GM19023 (cell line): ENCODE measurements at regions not wholly inside any gene's neighbourhood (a gene's known extent, or its start where the extent isn't known, plus 50 kb on each side); places are given as distances from the start of the nearest gene placed in this dataset.
"Not testable (repeated sequence)": the region's sequence is repeated elsewhere in the genome, so short reads cannot be mapped to it uniquely, and the experiment has no call there.

Experiments
- ATAC-seq: cut with Tn5 transposase; IDR thresholded peaks from one replicate; pipeline ENCODE4 v1.9.1; 2021; ENCODE audit warnings: mild to moderate bottlenecking, moderate library complexity; ENCODE audit not compliant: unreplicated experiment

DNA sequence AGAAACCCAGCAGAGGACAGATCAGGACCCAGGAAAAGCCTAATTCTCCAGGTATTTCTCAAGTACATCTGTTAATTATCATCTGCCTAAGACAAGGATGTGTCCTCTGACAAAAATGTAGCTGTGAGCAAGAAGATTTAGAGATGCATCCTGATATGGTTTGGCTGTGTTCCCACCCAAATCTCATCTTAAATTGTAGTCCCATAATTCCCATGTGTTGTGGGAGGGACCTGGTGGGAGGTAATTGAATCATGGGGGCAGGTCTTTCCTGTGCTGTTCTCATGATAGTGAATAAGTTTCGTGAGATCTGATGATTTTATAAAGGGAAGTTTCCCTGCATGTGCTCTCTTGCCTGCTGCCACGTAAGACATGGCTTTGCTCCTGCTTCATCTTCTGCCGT, 381.8 kb downstream of the BUD13 start:
- no peak for ATAC-seq

DNA sequence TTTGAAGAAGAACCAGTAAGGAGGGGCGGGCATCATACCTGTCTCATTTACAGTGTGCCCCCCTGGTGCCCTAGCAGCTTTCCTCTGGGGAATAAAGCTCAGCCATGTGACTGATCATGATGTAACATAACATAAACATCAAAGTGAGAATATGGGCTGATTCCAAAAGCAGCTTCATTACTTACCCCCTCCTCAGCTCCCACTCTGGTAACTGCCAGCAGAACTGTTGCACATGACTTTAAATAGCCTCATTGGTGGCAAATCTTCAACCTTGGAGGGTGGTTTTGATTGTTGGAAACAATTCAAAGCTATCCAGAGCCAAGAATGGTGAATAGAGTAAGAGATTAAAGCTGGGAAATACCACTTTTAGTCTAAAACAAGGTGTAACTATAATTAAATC, 384.6 kb downstream of the BUD13 start:
- no peak for ATAC-seq

DNA sequence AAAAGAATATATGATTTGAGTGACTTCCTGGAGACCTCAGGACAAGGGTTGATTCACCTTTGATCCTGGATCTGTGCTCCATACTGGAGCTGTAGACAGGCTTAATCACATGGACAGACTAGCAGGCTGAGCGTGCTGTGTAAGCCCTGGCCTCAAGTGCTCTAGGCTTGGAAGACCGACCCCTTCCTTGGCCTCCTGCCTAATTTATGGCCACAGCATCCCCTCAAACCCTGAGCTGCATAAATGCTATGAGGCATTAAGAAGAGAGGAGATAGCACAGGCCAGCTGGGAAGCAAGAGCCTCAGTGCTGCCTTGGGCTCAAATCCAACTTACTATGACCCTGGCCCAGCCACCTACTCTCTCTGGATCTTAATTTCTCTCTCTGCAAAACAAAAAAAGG, 385.1 kb downstream of the BUD13 start:
- no peak for ATAC-seq

DNA sequence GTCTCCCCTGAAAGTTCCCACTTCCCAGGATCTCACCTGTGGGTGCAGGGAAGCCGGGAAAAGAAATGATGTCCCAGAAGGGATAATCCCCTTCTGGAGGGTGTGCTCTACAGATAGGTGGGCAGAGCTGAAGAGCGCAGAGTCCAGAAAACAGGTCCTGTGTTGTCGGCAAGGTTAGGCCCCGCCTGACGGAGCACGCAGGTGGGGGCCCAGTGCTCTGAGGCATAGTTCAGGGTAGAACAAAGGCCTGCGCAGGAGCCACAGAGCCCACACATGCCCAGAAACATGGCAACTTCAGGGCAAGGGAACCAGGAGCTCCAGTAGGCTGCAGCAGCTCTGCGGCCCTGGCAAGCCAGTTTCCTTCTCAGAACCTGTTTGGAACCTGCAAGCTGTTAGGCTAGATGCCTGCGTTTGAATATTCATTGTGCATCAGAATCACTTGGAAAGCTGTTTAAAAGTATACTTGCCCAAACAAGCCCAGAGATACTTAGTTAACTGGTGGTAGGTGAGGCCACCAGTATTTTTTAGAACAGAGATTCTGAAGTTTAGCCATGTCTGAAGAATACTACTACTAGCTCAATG, 386.6 kb downstream of the BUD13 start:
- no peak for ATAC-seq

DNA sequence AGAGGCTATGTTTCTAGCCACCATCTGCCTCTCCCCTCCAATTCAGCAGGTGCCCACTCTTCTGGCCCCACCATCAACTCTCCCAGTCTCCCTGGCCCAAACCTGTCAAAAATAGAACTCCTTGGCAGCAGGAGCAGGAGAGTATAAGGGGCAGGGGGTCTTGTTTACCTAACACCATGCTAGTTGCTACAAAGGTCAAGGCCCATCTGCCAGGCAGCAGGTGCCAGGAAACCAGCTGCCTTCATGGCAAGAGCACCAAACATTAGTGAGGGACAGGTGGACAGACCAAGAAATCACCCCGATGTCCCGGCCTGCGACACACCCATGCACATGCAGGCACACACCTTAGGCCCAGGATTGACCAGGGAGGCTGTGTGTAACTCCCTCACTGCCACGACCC, 387.9 kb downstream of the BUD13 start:
- no peak for ATAC-seq

DNA sequence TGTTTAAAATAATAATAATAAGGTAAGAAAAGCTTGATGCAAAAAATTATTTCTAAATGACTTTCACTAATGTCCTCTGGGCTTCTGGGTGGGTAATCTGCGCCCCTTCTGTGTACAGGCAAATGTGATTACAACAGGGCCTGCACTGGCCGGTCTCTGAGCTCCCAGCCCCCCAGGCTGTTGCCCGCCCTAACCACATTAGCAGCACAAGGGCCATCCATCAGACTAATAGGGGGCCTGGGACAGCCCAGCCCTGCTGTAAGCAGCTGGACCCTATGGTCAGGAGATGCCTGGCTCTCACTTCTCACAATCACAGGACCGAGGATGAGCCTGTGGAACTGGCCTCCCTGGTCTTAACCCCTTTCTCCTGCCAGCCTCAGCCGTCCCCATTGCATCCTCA, 388.4 kb downstream of the BUD13 start:
- ATAC-seq, result no peak

DNA sequence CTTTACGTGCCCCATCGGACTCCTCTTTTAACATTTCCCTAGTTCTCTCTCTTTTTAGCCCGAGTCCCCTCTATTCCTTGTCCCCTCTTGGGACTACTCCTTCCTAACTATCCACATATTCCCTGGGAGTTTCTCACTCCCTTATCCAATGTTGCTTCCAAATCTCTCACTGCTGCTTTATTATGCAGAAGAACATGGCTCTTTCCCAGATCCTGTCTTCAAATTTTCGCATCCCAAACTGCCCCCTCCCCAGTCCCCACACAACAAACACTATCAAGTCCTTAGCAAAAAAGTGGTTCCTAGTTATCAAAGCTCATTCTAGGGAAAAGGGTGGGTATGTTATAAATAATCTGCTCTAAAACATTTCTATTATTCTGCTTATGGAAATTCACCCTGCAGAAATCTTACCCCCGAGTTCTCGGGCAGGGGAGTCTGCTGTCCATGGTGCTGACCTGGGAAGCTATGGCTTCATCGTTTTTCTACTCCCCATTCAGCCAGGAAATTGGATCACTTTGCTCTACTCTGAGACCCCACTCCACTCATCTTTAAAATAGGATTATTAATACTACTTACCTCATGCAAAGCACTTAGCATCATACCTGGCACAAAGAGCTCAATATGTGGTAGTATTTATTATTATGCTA, 393.5 kb downstream of the BUD13 start:
- no peak for ATAC-seq

DNA sequence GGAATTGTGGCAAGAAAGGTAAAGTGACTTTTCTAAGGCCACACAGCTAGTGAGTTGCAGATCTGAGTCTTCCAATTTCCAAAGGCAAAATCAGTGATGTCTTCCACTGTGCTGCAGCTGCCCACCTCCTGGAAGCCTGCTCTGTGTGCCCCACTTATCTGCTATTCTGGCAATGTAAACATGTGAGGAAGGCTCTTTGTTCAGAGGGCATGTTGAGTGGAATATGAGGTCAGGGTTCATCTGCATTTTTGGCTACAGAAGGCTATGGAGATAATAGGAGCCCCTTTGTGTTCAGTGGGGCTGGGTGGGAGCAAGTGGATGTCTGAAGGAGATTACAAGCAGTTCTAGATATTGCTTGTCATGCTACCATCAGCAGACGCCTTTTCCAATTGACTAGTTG, 396.2 kb downstream of the BUD13 start:
- ATAC-seq, result no peak

DNA sequence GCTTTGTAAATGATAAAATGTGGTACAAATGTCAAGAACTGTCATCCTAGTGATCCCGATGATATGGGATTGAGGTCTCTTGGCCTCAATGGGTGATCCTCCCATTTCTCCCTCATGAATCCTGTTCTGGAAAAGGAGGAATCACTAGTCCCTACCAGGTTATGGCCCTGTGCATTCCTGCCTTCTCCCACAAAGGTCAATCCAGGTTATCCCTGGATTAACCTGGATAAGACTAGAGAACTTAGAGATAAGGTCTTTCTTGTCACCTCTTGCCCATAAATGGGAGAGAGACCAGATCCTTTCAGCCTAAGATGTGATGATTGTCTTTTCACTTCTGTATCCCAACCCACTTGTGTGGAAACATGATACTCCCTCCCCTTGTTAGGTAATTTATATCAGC, 396.7 kb downstream of the BUD13 start:
- no peak for ATAC-seq

DNA sequence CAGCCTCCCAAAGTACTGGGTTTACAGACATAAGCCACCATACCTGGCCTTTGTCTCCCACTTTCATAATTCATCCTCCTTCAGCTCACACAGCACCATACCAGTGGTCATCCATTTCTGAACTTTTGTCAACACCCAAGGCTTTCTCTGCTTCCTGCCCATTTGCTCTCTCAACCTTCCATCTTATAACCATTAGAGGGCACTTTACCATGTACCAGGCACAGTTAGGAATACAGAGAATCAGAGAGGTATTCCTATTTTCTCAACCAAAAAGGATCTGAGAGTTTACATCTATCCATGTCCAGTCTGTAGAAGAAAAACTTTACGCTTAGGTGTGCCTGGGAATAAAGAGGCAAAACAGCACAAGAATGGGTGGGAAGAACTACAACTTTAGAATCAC, 397.6 kb downstream of the BUD13 start:
- no peak for ATAC-seq

DNA sequence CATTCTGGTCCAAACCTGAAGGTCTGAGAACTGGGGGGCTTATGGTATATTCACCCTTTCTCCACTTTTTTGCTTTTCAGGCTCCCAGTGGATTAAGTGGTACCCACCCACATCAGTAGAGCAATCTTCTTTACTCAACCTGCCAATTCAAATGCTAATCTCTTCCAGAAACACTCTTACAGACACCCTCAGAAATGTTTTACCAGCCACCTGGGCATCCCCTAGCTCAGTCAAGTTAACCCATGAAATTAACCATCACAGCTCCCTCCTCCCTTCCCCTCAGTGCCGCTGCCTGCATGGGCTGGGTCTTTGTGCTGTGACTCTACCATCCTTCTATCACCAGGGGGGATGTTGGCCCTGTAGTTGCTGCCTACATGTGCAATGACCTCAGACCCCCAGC, 398.7 kb downstream of the BUD13 start:
- ATAC-seq, result no peak

DNA sequence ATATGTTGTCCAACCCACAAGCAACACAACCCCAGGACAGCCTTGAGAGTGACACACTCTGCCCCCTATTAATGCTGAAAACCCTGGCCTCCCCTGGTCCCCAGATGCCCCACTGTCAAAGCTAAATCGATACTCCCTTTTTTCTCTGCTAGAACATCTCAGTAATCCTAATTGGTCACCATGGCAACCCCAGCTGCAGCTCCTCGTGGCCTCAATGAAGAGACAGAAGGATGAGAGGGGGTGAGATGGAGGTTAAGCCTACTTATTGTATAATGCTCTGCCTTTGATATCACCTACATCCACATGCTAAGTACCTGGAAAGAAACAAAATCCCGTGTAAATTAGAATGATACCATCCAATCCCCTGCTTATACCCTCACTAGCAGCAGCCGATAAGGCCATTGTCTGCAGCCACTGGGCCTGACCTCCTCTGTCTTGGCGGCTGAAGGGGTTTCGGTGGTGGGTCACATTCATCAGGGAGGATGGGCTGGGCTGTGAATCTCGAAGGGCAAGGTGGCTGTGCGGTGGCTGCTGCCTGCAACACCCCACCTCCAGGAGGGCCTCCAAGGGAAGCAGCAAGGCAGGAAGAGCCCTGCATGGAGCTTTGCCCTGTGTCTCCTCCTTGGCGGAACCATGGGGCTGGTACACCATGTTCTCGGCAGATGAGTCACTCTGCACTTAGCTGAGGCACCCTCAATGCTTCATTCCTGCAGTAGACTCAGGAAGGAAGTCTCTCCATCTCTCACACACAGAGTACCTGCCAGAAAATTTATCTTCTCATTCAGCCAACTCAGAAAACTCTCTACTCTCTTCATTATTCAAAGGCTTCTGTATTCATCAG, 399.5 kb downstream of the BUD13 start:
- no peak for ATAC-seq

DNA sequence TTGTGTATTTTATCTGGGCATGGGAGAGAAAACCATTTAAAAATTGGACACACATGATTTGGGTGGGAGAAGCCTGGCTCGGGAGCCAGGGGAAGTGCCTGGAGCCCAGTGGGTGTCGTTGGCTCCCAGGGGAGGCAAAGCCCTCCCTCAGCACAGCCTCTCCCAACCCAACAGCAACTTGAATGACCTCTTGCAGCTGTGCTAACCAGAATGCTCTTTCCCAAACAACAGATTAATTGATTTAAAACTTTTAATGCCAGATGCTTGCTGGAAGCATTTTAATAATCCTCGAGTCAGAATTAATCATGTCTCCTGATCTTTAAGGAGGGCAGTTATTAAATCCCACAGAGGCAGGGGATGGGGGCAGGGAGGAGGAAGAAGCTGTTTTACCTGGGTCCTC, 401.6 kb downstream of the BUD13 start:
- no peak for ATAC-seq

DNA sequence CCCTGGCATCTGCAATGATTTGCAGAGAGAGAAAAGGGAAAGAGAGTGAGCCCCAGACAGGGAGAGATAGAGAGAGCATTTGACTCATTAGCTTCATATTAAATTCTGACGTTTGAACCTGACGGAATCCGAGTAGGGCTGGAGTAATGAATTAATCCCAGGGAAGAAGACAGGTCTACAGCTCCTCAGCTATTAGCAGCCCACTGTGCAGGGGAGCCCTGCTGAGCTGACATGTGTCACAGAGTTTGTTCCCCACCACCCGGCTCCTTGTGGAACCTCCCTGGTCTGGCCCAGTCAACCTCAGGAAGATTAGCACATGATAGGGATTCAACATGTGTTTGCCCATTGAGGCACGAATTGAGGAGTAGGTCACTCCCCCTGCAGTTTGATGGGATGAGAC, 404.0 kb downstream of the BUD13 start:
- no peak for ATAC-seq

DNA sequence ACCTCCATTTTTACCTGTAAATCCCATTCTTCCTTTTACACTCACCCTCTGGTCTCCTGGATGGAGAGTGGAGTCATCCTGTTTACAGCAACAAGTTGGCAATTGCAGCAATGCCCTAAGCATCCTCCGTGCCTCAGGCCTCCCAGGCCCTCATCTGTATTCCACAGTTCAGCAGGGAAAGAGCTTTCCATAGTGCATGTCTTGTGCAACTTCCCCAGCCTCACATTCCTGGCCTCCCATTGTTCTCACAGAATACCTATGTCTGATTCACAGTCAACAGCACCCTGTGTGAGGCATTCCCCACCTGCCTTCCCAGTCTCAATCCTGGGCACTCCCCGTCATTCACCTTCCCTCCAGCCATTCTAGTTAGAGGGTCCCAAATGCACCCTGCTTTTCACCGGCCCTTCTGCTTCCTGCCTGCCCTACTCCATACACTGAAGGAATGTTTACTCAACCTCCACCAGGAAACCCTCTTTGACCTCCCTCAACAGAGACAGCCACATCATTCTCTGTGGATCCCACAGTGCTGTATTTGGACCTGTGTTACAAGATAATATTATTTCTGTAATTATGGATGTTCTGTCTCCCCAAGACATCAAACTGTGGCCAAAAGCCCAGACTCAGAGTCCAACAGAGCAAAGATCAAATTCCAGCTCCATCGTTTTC, 405.7 kb downstream of the BUD13 start:
- no peak for ATAC-seq

DNA sequence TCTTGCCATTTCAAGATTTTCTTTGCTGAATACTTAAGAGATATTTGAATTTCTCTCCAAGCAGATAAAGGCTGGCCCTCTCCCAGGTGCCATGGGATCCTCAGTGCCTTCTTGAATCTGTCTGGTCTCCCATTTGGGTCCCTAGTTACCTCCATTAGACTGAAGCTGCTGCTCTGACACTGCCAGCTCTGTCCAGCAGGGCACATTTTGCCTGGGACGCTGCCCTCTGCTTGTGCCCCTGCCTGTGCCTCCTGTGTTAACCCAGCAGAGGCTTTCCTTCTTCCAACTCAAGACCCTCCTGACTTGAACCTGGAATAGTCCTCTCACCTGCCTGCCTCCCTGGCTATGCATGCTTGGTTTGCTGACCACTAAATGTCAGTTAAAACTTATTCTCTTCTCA, 406.3 kb downstream of the BUD13 start:
- ATAC-seq, result no peak

DNA sequence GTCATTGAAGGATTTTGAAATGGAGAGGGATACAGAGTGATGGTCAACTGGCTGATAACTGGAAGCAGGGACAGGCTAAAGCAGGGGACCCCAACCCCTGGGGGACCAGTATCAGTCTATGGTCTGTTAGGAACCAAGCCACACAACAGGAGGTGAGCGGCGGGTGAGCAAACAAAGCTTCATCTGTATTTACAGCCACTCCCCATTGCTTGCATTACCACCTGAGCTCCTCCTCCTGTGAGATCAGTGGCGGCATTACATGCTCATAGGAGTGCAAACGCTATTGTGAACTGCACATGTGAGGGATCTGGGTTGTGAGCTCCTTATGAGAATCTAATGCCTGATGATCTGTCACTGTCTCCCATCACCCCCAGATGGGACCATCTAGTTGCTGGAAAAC, 407.9 kb downstream of the BUD13 start:
- ATAC-seq, result not testable (repeated sequence)

DNA sequence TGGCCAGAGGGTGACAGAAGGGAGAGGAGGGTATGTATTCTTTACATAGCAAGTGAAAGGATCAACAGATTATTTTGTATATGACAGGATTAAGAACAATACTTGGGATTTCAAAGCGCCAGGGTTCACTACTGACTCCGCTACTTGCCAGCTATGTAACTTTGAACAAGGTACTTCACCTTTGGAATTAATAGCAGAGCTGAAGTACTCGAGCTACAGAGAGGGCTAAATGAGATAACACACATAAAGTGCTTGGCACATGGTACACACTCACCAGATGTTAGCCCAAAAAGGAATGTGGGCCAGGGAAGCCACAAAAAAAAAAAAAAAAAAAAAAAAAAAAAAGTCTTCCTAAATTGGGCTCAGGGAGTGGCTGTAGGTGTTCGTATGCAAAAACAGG, 408.4 kb downstream of the BUD13 start:
- no peak for ATAC-seq

DNA sequence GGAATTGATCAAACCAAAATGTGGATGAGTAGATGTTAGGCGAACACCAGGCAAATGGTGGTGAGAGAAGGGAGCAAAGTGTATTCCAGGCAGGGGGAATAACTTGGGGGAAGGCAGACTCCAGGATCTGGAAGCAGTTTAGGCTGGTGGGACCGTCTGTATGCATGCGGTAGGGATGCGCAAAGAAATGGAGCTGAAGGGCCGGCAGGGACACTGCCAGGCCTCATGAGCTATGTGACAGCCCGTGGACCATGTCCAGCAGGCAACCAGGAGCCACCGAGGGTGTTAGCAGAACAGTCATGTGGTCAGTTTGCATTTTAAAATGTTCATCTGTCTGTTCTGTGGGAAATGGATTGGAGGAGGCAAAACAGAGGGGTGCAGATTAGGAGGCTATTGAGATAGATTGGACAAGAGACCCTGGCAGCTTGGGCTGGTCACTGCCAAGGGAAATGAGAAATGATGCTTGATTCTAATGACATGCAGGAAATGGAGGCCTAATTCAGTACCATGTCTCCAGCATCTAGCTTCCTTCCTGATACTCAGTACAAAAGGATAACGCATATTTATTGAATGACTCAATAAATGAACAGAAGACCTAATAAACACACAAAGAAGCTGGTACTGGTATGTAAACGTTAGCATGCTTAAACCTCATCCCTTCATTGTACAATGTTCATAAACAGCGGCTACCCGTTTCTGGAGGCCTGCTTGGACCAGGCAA, 412.4 kb downstream of the BUD13 start:
- ATAC-seq, result no peak

DNA sequence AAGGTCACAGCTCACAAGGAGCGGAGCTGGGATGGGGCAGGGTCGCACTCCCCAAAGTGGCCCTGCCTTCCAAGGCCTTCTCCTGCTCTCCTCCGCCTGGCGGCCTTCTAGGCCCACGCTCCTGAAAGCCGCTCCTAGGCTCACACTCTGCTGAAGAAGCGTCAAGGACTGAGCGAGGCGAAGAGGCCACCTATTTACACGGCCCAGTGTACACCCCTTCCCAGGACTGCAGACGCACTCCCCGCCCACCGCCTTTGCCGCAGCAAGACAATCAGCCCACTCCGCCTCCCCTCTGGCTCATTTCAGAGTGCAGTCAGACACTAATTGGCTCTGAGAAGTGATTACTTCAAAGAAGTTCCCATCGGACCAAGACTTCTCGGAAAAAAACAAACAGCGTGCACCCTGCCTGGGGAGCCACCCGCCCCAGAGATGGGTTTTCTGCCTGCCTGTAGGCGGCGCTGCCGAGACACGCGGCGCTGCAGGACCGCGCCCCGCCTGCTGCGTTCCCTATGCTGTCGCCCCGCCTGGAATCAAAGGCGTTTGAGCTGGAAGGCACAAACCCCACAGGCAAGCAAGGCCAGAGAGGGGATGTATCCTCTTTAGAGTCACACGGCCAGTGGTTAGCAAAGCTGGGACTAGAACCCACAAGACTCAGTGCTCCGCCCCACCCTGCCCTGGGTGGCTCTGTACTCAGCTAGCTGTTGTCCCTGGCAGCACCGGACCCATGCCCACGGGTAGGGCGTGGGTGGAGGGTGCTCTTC, 414.8 kb downstream of the BUD13 start:
- ATAC-seq, result no peak
